GM19438 (cell line): ENCODE measurements at regions not wholly inside any gene's neighbourhood (a gene's known extent, or its start where the extent isn't known, plus 50 kb on each side); places are given as distances from the start of the nearest gene placed in this dataset.
"Not testable (repeated sequence)": the region's sequence is repeated elsewhere in the genome, so short reads cannot be mapped to it uniquely, and the experiment has no call there.

Experiments used
- ATAC-seq: cut with Tn5 transposase; IDR thresholded peaks from one replicate; pipeline ENCODE4 v1.9.1; 2021; ENCODE audit warnings: low read depth; ENCODE audit not compliant: unreplicated experiment

- peak; percentile 78 for ATAC-seq
Observed at GRCh38 chr4:38455092-38455862, 208.7 kb upstream of the KLF3 start.

- ATAC-seq = no peak
Observed at GRCh38 chr4:38456096-38456495, 207.9 kb upstream of the KLF3 start.

- ATAC-seq = no peak
Observed at GRCh38 chr4:38461342-38461741, 202.7 kb upstream of the KLF3 start.

- no peak for ATAC-seq
Observed at GRCh38 chr4:38462367-38463055, 201.5 kb upstream of the KLF3 start.

- no peak for ATAC-seq
Observed at GRCh38 chr4:38463268-38463958, 200.6 kb upstream of the KLF3 start.

- ATAC-seq = no peak
Observed at GRCh38 chr4:38464328-38464727, 199.7 kb upstream of the KLF3 start.

GRCh38 chr4:38466401-38466800 is 197.6 kb upstream of the KLF3 start:
- no peak for ATAC-seq

GRCh38 chr4:38467296-38467695 is 196.7 kb upstream of the KLF3 start:
- no peak for ATAC-seq

GRCh38 chr4:38468339-38468866 is 195.6 kb upstream of the KLF3 start:
- ATAC-seq = no peak

GRCh38 chr4:38469410-38469809 is 194.6 kb upstream of the KLF3 start:
- no peak for ATAC-seq

- no peak for ATAC-seq
Observed at GRCh38 chr4:38470735-38471262, 193.2 kb upstream of the KLF3 start.

GRCh38 chr4:38482696-38483095 is 181.3 kb upstream of the KLF3 start:
- no peak for ATAC-seq

- not testable (repeated sequence) for ATAC-seq
Observed at GRCh38 chr4:38483628-38484027, 180.4 kb upstream of the KLF3 start.

GRCh38 chr4:38489011-38489861 is 174.8 kb upstream of the KLF3 start:
- ATAC-seq = no peak

- ATAC-seq = no peak
Observed at GRCh38 chr4:38489924-38490639, 173.9 kb upstream of the KLF3 start.

GRCh38 chr4:38490753-38491446 is 173.1 kb upstream of the KLF3 start:
- no peak for ATAC-seq

GRCh38 chr4:38491854-38492478 is 172.0 kb upstream of the KLF3 start:
- no peak for ATAC-seq

GRCh38 chr4:38493066-38493465 is 170.9 kb upstream of the KLF3 start:
- ATAC-seq = no peak
